MM.1S (cell line): ENCODE measurements at regions not wholly inside any gene's neighbourhood (a gene's known extent, or its start where the extent isn't known, plus 50 kb on each side); places are given as distances from the start of the nearest gene placed in this dataset.

Experiments
- EZH2 ChIP-seq: fragments of 300-600 bp; sonication (generic); optimal IDR thresholded peaks from 2 replicates; pipeline ENCODE3; 2017; ENCODE audit warnings: low read depth, mild to moderate bottlenecking, antibody characterized with exemption, low read length, mixed read lengths
- TF ChIP-seq, protein P1 (sequence below): fragments of 300-600 bp; sonication (generic); IDR thresholded peaks from 2 replicates; pipeline ENCODE4 v1.5.1; 2016; ENCODE audit warnings: antibody characterized with exemption, low read length, mixed read lengths

DNA sequence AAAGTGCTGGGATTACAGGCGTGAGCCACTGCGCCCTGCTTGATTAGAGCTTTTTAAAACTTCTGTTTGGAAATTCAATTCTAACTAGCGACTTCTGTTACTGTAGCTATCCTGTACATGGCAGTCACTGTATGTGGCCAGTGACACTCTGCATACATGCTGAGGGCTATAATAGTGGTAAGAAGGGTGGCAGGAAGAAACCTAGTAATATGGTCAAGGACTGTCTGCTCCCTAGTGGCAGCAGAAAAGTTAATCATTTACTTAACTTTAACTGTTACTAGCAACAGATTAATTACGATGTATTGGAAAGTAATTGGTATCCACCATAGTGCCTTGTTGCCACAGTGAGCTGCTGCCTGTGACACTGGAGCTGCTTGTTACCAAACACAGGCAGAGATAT, 149.0 kb downstream of the KITLG start:
- TF ChIP-seq, protein P1, sequence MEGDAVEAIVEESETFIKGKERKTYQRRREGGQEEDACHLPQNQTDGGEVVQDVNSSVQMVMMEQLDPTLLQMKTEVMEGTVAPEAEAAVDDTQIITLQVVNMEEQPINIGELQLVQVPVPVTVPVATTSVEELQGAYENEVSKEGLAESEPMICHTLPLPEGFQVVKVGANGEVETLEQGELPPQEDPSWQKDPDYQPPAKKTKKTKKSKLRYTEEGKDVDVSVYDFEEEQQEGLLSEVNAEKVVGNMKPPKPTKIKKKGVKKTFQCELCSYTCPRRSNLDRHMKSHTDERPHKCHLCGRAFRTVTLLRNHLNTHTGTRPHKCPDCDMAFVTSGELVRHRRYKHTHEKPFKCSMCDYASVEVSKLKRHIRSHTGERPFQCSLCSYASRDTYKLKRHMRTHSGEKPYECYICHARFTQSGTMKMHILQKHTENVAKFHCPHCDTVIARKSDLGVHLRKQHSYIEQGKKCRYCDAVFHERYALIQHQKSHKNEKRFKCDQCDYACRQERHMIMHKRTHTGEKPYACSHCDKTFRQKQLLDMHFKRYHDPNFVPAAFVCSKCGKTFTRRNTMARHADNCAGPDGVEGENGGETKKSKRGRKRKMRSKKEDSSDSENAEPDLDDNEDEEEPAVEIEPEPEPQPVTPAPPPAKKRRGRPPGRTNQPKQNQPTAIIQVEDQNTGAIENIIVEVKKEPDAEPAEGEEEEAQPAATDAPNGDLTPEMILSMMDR, result no peak
- no peak for TF ChIP-seq EZH2
